ENCODE measurements at regions not wholly inside any gene's neighbourhood (a gene's known extent, or its start where the extent isn't known, plus 50 kb on each side); places are given as distances from the start of the nearest gene placed in this dataset.
"Not testable (repeated sequence)": the region's sequence is repeated elsewhere in the genome, so short reads cannot be mapped to it uniquely, and the experiment has no call there.

DNA sequence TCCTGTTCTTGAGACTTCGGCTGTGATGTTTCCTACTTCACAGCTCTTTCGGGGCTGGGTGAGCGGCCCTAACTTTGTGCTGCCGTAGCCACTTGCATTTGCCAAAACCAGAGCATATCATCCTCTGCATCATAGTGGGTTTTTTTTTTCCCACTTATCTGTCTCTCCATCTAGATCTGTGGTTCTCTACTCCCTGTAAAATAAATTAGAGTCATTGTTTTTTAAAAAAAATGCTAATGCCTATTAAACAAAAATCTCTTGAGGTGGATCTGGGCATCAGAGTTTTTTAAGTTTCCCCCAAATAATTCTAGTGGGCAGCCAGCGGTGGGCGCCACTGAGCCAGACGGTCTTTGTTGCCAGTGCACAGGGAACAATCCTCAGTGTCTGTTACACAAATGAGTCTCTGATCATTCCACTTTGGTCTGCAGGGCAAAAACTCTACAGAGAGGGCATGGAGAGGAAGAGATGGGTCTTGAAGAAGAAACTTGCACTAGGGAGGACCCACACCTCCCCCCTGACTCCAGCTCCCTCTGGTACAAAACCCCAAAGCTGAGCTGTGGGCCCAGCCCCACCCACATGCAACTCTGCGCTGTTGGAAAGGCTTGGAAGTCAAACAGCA lies 62.4 kb upstream of the BCL2L14 start:
- no peak for DNase-seq (ENCODE audit: low spot score)
- Histone ChIP-seq H3K27ac (no peak overlapping the region), H3K4me3 (no peak overlapping the region)
- TF ChIP-seq, protein P1, sequence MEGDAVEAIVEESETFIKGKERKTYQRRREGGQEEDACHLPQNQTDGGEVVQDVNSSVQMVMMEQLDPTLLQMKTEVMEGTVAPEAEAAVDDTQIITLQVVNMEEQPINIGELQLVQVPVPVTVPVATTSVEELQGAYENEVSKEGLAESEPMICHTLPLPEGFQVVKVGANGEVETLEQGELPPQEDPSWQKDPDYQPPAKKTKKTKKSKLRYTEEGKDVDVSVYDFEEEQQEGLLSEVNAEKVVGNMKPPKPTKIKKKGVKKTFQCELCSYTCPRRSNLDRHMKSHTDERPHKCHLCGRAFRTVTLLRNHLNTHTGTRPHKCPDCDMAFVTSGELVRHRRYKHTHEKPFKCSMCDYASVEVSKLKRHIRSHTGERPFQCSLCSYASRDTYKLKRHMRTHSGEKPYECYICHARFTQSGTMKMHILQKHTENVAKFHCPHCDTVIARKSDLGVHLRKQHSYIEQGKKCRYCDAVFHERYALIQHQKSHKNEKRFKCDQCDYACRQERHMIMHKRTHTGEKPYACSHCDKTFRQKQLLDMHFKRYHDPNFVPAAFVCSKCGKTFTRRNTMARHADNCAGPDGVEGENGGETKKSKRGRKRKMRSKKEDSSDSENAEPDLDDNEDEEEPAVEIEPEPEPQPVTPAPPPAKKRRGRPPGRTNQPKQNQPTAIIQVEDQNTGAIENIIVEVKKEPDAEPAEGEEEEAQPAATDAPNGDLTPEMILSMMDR (IDR thresholded peaks at IDR 0.05): no peak

DNA sequence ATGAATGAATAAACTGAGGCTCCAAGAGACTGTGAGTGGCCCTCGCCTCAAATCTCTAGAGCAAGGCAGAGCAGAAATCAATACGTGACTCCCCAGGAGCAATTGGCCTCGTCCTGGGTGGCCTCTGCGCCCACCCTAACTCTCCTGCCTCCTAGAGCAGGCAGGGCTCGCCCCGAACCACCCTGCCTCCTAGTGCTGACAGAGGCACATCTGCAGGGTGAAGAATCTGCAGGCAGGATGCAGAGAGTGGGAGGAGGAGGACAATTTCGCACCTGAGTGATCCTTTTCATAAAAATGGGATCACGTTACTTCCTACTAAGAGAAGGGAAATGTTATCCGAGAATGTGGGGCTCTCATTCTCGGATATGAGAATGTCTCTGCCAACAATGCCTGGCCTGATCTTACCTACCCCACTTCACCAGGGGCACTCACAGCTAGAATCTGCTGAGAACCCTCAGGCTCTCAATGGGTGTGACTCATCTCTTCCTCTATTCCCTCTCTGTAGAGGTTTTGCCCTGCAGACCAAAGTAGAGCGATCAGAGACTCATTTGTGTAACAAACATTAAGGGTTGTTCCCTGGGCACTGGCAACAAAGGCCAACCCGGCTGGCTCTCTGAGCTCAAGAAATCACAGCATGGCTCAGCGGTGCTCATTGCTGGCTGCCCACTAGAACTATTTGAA lies 61.7 kb upstream of the BCL2L14 start:
- no peak overlapping the region for H3K4me3 ChIP-seq
- no peak for DNase-seq (ENCODE audit: low spot score)
- H3K27ac ChIP-seq: peak overlapping the region in 1 of 2 donors; percentile 36
- TF ChIP-seq, protein P1 (IDR thresholded peaks at IDR 0.05): no peak

DNA sequence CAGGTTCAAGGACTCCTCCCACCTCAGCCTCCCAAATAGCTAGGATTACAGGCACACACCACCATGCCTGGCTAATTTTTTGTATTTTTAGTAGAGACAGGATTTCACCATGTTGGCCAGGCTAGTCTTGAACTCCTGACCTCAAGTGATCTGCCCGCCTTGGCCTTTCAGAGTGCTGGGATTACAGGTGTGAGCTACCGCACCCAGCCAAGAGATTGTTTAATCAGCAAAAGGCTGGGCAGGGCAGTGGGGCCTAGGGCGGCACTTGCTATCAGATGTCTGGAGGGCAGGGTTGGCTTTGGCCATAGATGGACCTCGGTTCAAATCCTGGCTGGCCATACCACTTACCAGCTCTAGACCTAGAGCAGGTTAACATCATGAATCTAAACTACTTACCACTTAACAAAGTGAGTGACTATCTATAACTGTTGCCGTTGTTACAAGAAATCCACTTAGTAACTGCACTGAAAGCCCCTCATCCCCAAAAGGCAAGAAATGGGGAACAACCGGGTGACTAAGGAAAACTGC lies 60.9 kb upstream of the BCL2L14 start:
- DNase-seq (ENCODE audit: low spot score): not testable (repeated sequence)
- H3K4me3 ChIP-seq: peak overlapping the region; percentile 39
- H3K27ac ChIP-seq: peak overlapping the region in 1 of 2 donors; percentile 36

DNA sequence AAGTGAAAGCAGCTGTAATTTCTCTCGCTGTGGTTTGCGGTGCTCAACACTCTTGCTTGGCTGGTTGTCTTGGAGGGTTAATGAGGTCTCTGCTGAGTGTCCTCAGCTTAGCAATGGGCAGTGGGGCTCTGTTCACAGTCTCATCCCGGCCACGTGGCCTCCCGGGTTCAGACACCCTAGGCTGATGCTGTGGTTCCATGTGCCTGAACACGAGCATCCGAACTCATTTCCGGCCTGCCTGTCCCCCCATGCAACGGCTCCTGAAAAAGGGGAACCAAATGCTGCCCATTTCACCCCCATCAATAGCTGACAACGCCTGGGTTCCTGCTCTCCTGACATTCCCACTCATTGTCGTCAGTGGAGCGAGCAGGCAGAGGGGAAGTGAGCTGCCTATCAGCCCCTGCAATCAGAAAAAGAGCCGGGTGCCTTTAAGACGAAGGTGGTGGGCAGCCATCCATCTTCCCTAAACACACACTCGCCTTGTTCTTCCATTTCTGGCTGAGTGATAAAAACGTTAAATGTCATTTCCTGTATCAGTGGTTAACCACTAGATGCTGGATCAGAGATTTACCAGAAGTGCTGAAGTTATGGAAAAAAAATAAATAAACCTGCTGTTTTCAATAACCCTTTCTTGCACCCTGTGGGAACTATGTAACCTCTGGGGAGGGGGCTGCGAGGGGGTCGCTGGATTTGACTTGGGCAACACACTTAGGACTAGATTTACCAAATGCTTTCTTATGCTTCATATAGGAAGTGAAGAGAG lies 60.3 kb upstream of the BCL2L14 start:
- Histone ChIP-seq H3K27ac (peak overlapping the region in 1 of 2 donors; percentile 52), H3K4me3 (peak overlapping the region; percentile 39)
- TF ChIP-seq, protein P1 (IDR thresholded peaks at IDR 0.05): no peak
- no peak for DNase-seq (ENCODE audit: low spot score)

DNA sequence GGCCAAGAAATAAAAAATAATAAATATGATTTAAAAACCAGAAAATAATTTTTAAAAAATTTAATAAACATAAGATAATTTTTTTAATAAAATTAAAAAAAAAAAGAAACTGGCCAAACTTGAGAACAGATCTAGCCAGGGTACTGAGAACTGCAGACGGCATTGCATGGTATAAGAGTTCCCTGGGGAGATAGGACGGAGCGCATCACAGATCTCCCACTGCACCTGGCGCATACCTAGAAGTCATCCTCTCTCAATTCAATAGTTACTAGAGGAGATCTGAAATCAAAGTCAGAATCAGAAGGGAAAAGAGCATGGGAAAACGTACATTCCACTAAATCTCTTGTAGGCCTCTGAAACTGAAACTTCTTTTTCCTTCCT lies 58.9 kb upstream of the BCL2L14 start:
- Histone ChIP-seq H3K4me3 (no peak overlapping the region), H3K27ac (no peak overlapping the region)
- DNase-seq (ENCODE audit: low spot score): no peak
- TF ChIP-seq, protein P1 (IDR thresholded peaks at IDR 0.05): no peak

DNA sequence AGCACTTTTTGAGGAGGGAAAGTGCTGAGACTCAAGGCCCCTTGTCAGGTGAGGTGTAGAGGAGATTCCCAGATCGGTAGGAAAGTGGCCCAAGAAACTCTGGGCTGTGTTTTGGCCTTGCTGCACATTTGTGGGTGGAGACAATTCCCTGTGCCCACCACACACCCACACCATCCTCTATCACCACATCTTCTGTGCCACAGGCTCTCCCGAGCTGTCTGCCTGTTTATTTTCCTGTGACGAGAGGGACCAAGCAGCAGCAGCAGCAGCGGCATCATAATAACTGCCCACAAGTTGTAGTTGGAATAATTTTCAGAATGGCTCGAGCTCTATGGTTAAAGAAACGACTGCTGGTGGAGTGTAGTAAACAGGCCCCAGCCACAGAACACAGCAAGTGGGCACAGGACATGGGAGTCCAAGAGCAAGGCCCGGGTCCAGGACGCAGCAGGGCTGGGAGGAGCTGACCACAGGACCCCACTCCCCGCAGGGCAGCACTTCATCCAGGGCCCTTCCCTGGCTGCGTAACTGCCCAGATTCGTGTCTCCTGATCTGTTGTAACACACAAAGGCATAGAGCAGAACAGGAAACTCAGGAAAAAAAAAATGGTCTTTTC lies 55.6 kb upstream of the BCL2L14 start:
- Histone ChIP-seq H3K27ac (no peak overlapping the region), H3K4me3 (no peak overlapping the region)
- TF ChIP-seq, protein P1 (IDR thresholded peaks at IDR 0.05): no peak

More for the DNA sequence above, 55.6 kb upstream of the BCL2L14 start:
- DNase-seq (ENCODE audit: low spot score): no peak

Data from coronary artery (tissue), 2 donors.